Thoracic aorta (tissue), 2 donors: ENCODE measurements at regions not wholly inside any gene's neighbourhood (a gene's known extent, or its start where the extent isn't known, plus 50 kb on each side); places are given as distances from the start of the nearest gene placed in this dataset.

ENCODE experiments used
- ATAC-seq: fragments of 150-250 bp; one replicate; pipeline ENCODE4 v1.8.0; 2017; ENCODE audit warnings: low read depth; ENCODE audit not compliant: insufficient number of reproducible peaks, low FRiP score
- DNase-seq: peaks from one replicate; pipeline ENCODE4 v3.0.0-alpha.2; 2020; ENCODE audit warnings: low spot score
- H3K27ac ChIP-seq, 2 donors: fragments of 200-600 bp; sonication (generic); 1 replicate in 1 of 2; 2 replicates in 1 of 2; pipeline ENCODE4 v1.5.1; 2016; ENCODE audit warnings: mild to moderate bottlenecking in 2 of 2, moderate library complexity in 2 of 2
- H3K27me3 ChIP-seq: fragments of 200-600 bp; sonication (generic); replicated peaks from 2 replicates; pipeline ENCODE4 v1.6.0; 2016; ENCODE audit warnings: mild to moderate bottlenecking; ENCODE audit not compliant: insufficient read depth
- H3K36me3 ChIP-seq: fragments of 200-600 bp; sonication (generic); one replicate; pipeline ENCODE4 v1.5.1; 2016
- H3K4me1 ChIP-seq, 2 donors: fragments of 200-600 bp; sonication (generic); 1 replicate in 1 of 2; 2 replicates in 1 of 2; pipeline versions ENCODE4 v1.5.1 to v1.6.0; 2016; ENCODE audit warnings: low read depth in 2 of 2, mild to moderate bottlenecking in 1 of 2; ENCODE audit not compliant: control insufficient read depth in 1 of 2
- H3K4me3 ChIP-seq: fragments of 200-600 bp; sonication (generic); 2 replicates; pipeline ENCODE4 v1.5.1; 2016; ENCODE audit warnings: mild to moderate bottlenecking
- H3K9me3 ChIP-seq: fragments of 200-600 bp; sonication (generic); 2 replicates; pipeline ENCODE4 v1.5.1; 2016
- TF ChIP-seq, protein P1 (sequence below): fragments of 200-600 bp; sonication (generic); IDR thresholded peaks from one replicate; pipeline ENCODE4 v1.5.1; 2019; ENCODE audit warnings: antibody characterized with exemption

DNA sequence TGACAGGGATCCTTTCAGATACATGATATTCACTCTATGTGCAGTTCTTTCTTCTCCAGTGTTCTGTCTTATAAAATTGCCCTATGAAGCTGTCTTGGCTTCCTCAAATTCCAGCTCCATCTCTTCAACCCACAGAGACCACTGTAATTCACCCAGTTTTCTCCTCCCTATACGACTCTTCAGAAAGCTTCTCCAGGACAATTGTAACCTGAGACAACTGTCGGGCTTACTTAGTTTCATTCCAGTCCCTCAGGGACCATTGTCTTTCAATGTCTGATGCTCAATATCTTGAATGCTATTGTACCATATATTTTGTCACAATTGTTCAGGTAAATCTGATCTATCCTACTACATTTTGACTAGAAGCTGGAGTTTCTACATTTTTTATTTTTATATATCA, 345.3 kb downstream of the RPL10L start:
- no peak overlapping the region for H3K27ac ChIP-seq
- TF ChIP-seq, protein P1, sequence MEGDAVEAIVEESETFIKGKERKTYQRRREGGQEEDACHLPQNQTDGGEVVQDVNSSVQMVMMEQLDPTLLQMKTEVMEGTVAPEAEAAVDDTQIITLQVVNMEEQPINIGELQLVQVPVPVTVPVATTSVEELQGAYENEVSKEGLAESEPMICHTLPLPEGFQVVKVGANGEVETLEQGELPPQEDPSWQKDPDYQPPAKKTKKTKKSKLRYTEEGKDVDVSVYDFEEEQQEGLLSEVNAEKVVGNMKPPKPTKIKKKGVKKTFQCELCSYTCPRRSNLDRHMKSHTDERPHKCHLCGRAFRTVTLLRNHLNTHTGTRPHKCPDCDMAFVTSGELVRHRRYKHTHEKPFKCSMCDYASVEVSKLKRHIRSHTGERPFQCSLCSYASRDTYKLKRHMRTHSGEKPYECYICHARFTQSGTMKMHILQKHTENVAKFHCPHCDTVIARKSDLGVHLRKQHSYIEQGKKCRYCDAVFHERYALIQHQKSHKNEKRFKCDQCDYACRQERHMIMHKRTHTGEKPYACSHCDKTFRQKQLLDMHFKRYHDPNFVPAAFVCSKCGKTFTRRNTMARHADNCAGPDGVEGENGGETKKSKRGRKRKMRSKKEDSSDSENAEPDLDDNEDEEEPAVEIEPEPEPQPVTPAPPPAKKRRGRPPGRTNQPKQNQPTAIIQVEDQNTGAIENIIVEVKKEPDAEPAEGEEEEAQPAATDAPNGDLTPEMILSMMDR, result no peak
- ATAC-seq, result no peak
- H3K4me3 ChIP-seq, result no peak overlapping the region
- no peak for DNase-seq
- H3K9me3 ChIP-seq, result no peaks in the 10 kb centered on the region
- H3K36me3 ChIP-seq, result no peaks in the 10 kb centered on the region
- no peaks in the 10 kb centered on the region for H3K4me1 ChIP-seq
- no peaks in the 10 kb centered on the region for H3K27me3 ChIP-seq

DNA sequence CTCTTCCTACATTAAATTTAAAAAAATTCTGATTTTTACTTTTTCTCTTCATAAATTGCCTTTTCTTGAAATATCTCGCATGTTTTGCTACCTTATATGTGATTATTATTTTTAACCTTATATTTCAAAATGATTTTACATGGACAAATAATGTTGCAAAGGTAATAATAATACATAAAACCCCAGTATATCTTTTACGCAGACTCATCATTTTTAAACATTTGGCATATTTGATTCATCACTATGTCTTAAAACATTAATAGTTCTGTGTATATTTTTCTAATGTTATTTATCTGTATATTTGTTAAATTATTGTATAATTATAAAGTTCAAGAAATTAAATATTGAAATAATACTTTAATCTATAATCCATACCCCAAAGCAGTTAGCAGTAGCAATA, 350.8 kb downstream of the RPL10L start:
- no peaks in the 10 kb centered on the region for H3K4me1 ChIP-seq
- H3K27me3 ChIP-seq, result no peaks in the 10 kb centered on the region
- no peak for ATAC-seq
- no peak overlapping the region for H3K27ac ChIP-seq
- no peaks in the 10 kb centered on the region for H3K36me3 ChIP-seq
- H3K9me3 ChIP-seq, result no peaks in the 10 kb centered on the region
- TF ChIP-seq, protein P1, result no peak
- no peak overlapping the region for H3K4me3 ChIP-seq
- no peak for DNase-seq

DNA sequence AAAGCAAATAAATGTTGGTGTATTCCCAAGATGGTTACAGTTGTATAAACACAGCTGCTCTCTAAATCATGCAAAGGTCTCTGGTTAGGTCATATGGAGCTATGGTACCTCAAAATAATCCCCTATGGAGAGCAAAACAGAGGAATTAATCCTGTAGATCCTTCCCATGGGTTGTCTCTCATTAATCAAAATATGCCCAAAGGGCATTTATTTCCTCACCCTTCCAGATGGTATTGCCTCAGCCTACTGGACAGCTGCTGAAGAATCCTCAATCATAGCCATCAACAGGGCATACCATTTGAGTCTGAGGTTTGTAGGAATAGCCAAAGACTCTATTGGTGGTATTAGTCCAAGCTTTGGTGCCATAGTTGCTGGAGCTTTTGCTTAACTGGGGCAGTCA, 360.9 kb downstream of the RPL10L start:
- TF ChIP-seq, protein P1, result no peak
- DNase-seq (no peak), ATAC-seq (no peak)
- no peaks in the 10 kb centered on the region for H3K4me1 ChIP-seq
- no peak overlapping the region for H3K27ac ChIP-seq
- H3K27me3 ChIP-seq, result no peaks in the 10 kb centered on the region
- H3K9me3 ChIP-seq, result no peaks in the 10 kb centered on the region
- H3K4me3 ChIP-seq, result no peak overlapping the region
- no peaks in the 10 kb centered on the region for H3K36me3 ChIP-seq

DNA sequence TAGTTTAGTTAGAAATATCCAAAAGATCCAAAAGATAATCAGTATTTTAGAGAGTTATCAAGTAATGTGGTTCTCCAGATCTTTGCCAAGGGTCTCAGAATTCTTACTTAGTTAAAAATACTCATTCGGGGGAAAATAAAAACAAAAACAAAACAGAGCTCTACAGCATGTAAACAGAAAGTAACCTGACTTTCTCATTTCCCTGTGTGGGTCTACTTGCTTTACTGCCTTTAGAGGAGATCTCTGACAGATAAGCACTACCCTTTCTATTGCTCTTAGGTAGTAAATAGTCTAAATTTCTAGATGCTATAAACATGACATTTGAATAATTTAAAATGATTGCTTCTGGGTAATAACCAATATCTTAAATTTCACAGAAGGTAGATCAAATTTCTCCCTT, 371.8 kb downstream of the RPL10L start:
- H3K4me3 ChIP-seq, result no peak overlapping the region
- TF ChIP-seq, protein P1, result no peak
- H3K4me1 ChIP-seq, result no peaks in the 10 kb centered on the region
- no peaks in the 10 kb centered on the region for H3K9me3 ChIP-seq
- H3K27me3 ChIP-seq, result no peaks in the 10 kb centered on the region
- ATAC-seq (no peak), DNase-seq (no peak)
- H3K36me3 ChIP-seq, result no peaks in the 10 kb centered on the region
- no peak overlapping the region for H3K27ac ChIP-seq

DNA sequence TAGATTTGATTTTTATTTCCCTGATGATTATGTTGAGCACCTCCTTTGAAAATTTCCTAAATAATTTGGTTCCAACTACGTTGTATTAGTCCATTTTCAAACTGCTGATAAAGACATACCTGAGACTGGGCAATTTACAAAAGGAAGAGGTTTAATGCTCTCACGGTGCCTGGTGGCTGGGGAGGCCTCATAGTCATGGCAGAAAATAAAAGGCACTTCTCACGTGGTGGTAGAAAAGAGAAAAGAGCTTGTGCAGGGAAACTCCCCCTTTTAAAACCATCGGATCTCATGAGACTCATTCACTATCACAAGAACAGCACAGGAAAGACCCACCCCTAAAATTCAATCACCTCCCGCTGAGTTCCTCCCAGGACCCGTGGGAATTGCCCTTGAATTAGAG, 372.3 kb downstream of the RPL10L start:
- DNase-seq (no peak), ATAC-seq (no peak)
- Histone ChIP-seq H3K36me3 (no peaks in the 10 kb centered on the region), H3K9me3 (no peaks in the 10 kb centered on the region), H3K27me3 (no peaks in the 10 kb centered on the region), H3K4me3 (no peak overlapping the region), H3K4me1 (no peaks in the 10 kb centered on the region), H3K27ac (no peak overlapping the region)
- TF ChIP-seq, protein P1, result no peak
